MM.1S (cell line): ENCODE measurements at regions not wholly inside any gene's neighbourhood (a gene's known extent, or its start where the extent isn't known, plus 50 kb on each side); places are given as distances from the start of the nearest gene placed in this dataset.

Source experiments
- DNase-seq: peaks from one replicate; pipeline ENCODE4 v3.0.0-alpha.2; 2015
- H2AFZ ChIP-seq: fragments of 300-600 bp; sonication (generic); 2 replicates; pipeline ENCODE4 v1.6.0; 2016; ENCODE audit warnings: antibody characterized with exemption, low read length
- H3F3A ChIP-seq: fragments of 300-600 bp; sonication (generic); 2 replicates; pipeline ENCODE4 v1.6.1; 2016; ENCODE audit warnings: mild to moderate bottlenecking, antibody characterized with exemption, low read length, moderate library complexity, mixed read lengths; ENCODE audit not compliant: insufficient read depth
- H3K27ac ChIP-seq: fragments of 300-600 bp; sonication (generic); 2 replicates; pipeline ENCODE4 v1.5.1; 2016; ENCODE audit warnings: mild to moderate bottlenecking, low read length
- H3K27me3 ChIP-seq: fragments of 300-600 bp; sonication (generic); replicated peaks from 2 replicates; pipeline ENCODE4 v1.6.0; 2016; ENCODE audit warnings: low read length; ENCODE audit not compliant: insufficient read depth
- H3K36me3 ChIP-seq: fragments of 300-600 bp; sonication (generic); replicated peaks from 2 replicates; pipeline ENCODE4 v1.6.1; 2016; ENCODE audit warnings: mild to moderate bottlenecking, low read length, mixed read lengths; ENCODE audit not compliant: insufficient read depth
- H3K4me1 ChIP-seq: fragments of 300-600 bp; sonication (generic); 2 replicates; pipeline ENCODE4 v1.6.1; 2016; ENCODE audit warnings: low read length, mixed read lengths
- H3K4me2 ChIP-seq: fragments of 300-600 bp; sonication (generic); 2 replicates; pipeline ENCODE4 v1.6.0; 2016; ENCODE audit warnings: low read depth, low read length
- H3K4me3 ChIP-seq: fragments of 300-600 bp; sonication (generic); 2 replicates; pipeline ENCODE4 v1.5.1; 2016; ENCODE audit warnings: low read length, mixed read lengths
- H3K79me2 ChIP-seq: fragments of 300-600 bp; sonication (generic); 2 replicates; pipeline ENCODE4 v1.6.1; 2016; ENCODE audit warnings: mixed run types, low read length, mixed read lengths
- H3K9ac ChIP-seq: fragments of 300-600 bp; sonication (generic); 2 replicates; pipeline ENCODE4 v1.6.1; 2016; ENCODE audit warnings: low read length, mixed read lengths
- H3K9me2 ChIP-seq: fragments of 300-600 bp; sonication (generic); replicated peaks from 2 replicates; pipeline ENCODE4 v1.6.1; 2016; ENCODE audit warnings: mild to moderate bottlenecking, low read length, mixed read lengths; ENCODE audit not compliant: insufficient read depth
- H3K9me3 ChIP-seq: fragments of 300-600 bp; sonication (generic); replicated peaks from 2 replicates; pipeline ENCODE4 v1.6.1; 2016; ENCODE audit warnings: mild to moderate bottlenecking, low read length, mixed read lengths; ENCODE audit not compliant: insufficient read depth
- H4K20me1 ChIP-seq: fragments of 300-600 bp; sonication (generic); 2 replicates; pipeline ENCODE4 v1.6.1; 2016; ENCODE audit warnings: mild to moderate bottlenecking, low read length, moderate library complexity, mixed read lengths; ENCODE audit not compliant: insufficient read depth
- CTCF ChIP-seq: fragments of 300-600 bp; sonication (generic); IDR thresholded peaks from 2 replicates; pipeline ENCODE4 v1.5.1; 2016; ENCODE audit warnings: antibody characterized with exemption, low read length, mixed read lengths
- EZH2 ChIP-seq: fragments of 300-600 bp; sonication (generic); optimal IDR thresholded peaks from 2 replicates; pipeline ENCODE3; 2017; ENCODE audit warnings: low read depth, mild to moderate bottlenecking, antibody characterized with exemption, low read length, mixed read lengths
- EZH2phosphoT487 ChIP-seq: fragments of 300-600 bp; sonication (generic); IDR thresholded peaks from 2 replicates; pipeline ENCODE4 v1.6.1; 2018; ENCODE audit warnings: antibody characterized with exemption, low read length

DNA sequence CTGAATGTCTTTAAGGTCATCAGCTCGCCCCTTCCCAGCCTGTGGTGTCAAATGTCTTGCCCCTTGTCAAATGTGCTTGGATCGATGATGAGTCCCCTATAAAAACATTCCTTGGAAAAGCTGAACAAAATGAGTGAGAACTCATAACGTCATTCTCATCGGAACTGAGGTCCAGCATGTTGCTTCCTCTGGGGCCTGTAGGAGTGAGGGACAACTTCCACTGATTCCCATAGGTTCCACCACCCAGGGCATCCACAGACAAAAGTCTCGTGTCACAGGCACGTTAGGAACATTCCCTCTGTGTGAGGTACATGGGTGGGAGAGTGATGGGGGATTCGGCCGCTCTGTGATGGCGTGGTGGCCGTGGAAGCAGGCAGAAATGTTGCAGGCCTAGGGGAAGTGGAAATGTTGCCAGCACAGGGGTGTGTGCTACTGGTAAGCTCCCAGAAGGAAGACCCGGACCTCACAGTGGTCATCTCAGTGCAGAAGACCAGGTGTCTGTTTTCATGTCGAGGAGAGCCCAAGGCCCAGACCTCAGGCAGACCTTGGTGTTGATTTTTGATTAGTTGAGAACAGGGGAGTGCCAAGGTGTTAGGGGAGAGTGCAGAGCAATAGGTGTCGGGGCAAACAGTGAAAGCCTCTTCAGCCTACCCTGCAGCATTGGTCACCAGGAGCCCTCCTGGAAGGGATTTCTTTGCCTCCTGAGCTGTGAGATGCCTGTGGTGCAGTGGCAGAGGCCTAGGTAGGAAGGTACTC lies 96.8 kb downstream of the SNRPN start:
- no peak overlapping the region for H3K4me2 ChIP-seq
- H3K79me2 ChIP-seq = no peaks in the 10 kb centered on the region
- H3K4me3 ChIP-seq = no peak overlapping the region
- no peaks in the 10 kb centered on the region for H3K9me2 ChIP-seq
- H3K36me3 ChIP-seq = no peaks in the 10 kb centered on the region; the same call in 1 of the 2 replicates
- H3F3A ChIP-seq = no peaks in the 10 kb centered on the region
- H2AFZ ChIP-seq = no peak overlapping the region
- no peaks in the 10 kb centered on the region for H3K27me3 ChIP-seq
- DNase-seq = no peak
- H3K9me3 ChIP-seq = 0 out of 2 replicates have a peak, but pooled peaks cover 3% of the 10 kb centered on the region
- H3K9ac ChIP-seq = no peak overlapping the region
- no peaks in the 10 kb centered on the region for H4K20me1 ChIP-seq
- no peak overlapping the region for H3K27ac ChIP-seq
- TF ChIP-seq EZH2phosphoT487 (no peak), EZH2 (no peak), CTCF (no peak)
- no peaks in the 10 kb centered on the region for H3K4me1 ChIP-seq

GRCh38 chr15:25052191-25052999 lies 97.6 kb downstream of the SNRPN start:
- no peak overlapping the region for H3K27ac ChIP-seq
- no peaks in the 10 kb centered on the region for H3K79me2 ChIP-seq
- 0 out of 2 replicates have a peak, but pooled peaks cover 3% of the 10 kb centered on the region for H3K9me3 ChIP-seq
- H3K4me2 ChIP-seq = no peak overlapping the region
- no peaks in the 10 kb centered on the region for H3K9me2 ChIP-seq
- no peaks in the 10 kb centered on the region for H4K20me1 ChIP-seq
- no peak overlapping the region for H2AFZ ChIP-seq
- no peaks in the 10 kb centered on the region for H3K4me1 ChIP-seq
- no peak overlapping the region for H3K4me3 ChIP-seq
- no peaks in the 10 kb centered on the region for H3F3A ChIP-seq
- H3K9ac ChIP-seq = no peak overlapping the region
- no peaks in the 10 kb centered on the region; the same call in 1 of the 2 replicates for H3K36me3 ChIP-seq
- no peak for DNase-seq
- TF ChIP-seq CTCF (no peak), EZH2 (no peak), EZH2phosphoT487 (no peak)
- H3K27me3 ChIP-seq = no peaks in the 10 kb centered on the region

GRCh38 chr15:25053000-25053815 lies 98.4 kb downstream of the SNRPN start:
- DNase-seq = no peak
- no peaks in the 10 kb centered on the region for H3K9me2 ChIP-seq
- H3K27me3 ChIP-seq = no peaks in the 10 kb centered on the region
- no peaks in the 10 kb centered on the region for H3K79me2 ChIP-seq
- H4K20me1 ChIP-seq = no peaks in the 10 kb centered on the region
- no peak overlapping the region for H3K9ac ChIP-seq
- no peaks in the 10 kb centered on the region; the same call in 1 of the 2 replicates for H3K36me3 ChIP-seq
- H2AFZ ChIP-seq = no peak overlapping the region
- no peak overlapping the region for H3K27ac ChIP-seq
- 0 out of 2 replicates have a peak, but pooled peaks cover 3% of the 10 kb centered on the region for H3K9me3 ChIP-seq
- H3F3A ChIP-seq = no peaks in the 10 kb centered on the region
- no peaks in the 10 kb centered on the region for H3K4me1 ChIP-seq
- H3K4me3 ChIP-seq = no peak overlapping the region
- TF ChIP-seq EZH2 = no peak
- TF ChIP-seq EZH2phosphoT487 = no peak
- TF ChIP-seq CTCF = no peak
- H3K4me2 ChIP-seq = no peak overlapping the region
